Cardiac muscle cell (in vitro differentiated cells and primary cell): ENCODE measurements at regions not wholly inside any gene's neighbourhood (a gene's known extent, or its start where the extent isn't known, plus 50 kb on each side); places are given as distances from the start of the nearest gene placed in this dataset.

Experiments
- DNase-seq, 2 donors: peaks; one replicate each; pipeline versions ENCODE4 v3.0.0 to v3.0.0-alpha.2; 2010 to 2017; ENCODE audit warnings: low read depth in 1 of 2, low spot score in 1 of 2
- H3K27ac ChIP-seq: fragments of 200-600 bp; sonication (generic); 2 replicates; pipeline ENCODE4 v1.5.1; 2016
- H3K27me3 ChIP-seq: fragments of 200-600 bp; sonication (generic); 2 replicates; pipeline ENCODE4 v1.6.0; 2016; ENCODE audit warnings: control low read depth
- H3K36me3 ChIP-seq: fragments of 200-600 bp; sonication (generic); 2 replicates; pipeline ENCODE4 v1.5.1; 2016; ENCODE audit warnings: control low read depth
- H3K4me1 ChIP-seq: fragments of 200-600 bp; sonication (generic); 2 replicates; pipeline ENCODE4 v1.8.1; 2017; ENCODE audit warnings: low read depth, mild to moderate bottlenecking, mixed run types
- H3K4me3 ChIP-seq: fragments of 200-600 bp; sonication (generic); 2 replicates; pipeline ENCODE4 v1.5.1; 2016; ENCODE audit warnings: mild to moderate bottlenecking
- H3K9me3 ChIP-seq: fragments of 200-600 bp; sonication (generic); 2 replicates; pipeline ENCODE4 v1.5.1; 2017; ENCODE audit warnings: low read depth, mild to moderate bottlenecking, control low read depth
- TF ChIP-seq, protein P1 (sequence below): IDR thresholded peaks from 2 replicates; pipeline ENCODE4 v1.5.1; 2012; ENCODE audit warnings: low read depth, mild to moderate bottlenecking, low read length

GRCh38 chr2:51707625-51708024, 675.7 kb upstream of the NRXN1 start:
- no peaks in the 10 kb centered on the region for H3K9me3 ChIP-seq
- H3K36me3 ChIP-seq = no peaks in the 10 kb centered on the region
- no peak overlapping the region for H3K27ac ChIP-seq
- no peak overlapping the region for H3K4me3 ChIP-seq
- no peaks in the 10 kb centered on the region for H3K4me1 ChIP-seq
- TF ChIP-seq, protein P1, sequence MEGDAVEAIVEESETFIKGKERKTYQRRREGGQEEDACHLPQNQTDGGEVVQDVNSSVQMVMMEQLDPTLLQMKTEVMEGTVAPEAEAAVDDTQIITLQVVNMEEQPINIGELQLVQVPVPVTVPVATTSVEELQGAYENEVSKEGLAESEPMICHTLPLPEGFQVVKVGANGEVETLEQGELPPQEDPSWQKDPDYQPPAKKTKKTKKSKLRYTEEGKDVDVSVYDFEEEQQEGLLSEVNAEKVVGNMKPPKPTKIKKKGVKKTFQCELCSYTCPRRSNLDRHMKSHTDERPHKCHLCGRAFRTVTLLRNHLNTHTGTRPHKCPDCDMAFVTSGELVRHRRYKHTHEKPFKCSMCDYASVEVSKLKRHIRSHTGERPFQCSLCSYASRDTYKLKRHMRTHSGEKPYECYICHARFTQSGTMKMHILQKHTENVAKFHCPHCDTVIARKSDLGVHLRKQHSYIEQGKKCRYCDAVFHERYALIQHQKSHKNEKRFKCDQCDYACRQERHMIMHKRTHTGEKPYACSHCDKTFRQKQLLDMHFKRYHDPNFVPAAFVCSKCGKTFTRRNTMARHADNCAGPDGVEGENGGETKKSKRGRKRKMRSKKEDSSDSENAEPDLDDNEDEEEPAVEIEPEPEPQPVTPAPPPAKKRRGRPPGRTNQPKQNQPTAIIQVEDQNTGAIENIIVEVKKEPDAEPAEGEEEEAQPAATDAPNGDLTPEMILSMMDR = no peak
- H3K27me3 ChIP-seq = no peaks in the 10 kb centered on the region
- DNase-seq = no peak

DNA sequence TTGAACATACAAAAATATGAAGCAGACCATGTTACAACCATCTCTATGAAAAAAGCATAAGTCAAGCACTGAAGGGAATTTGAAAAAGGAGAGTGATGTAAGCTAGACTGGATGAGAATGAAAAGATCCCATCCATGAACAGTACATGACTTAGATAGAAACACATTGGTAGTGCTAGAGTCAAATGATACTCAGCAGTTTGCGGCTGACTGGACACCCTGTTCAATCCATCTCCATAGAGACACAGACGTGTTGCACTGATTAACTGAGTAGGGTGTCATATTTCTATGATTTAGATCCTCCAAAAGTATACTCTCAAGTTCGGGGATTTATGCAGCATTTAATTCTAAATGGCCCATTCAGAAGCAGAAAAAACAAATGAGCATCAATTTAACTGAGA, 674.3 kb upstream of the NRXN1 start:
- no peaks in the 10 kb centered on the region for H3K27me3 ChIP-seq
- no peaks in the 10 kb centered on the region for H3K36me3 ChIP-seq
- DNase-seq = no peak
- TF ChIP-seq, protein P1 = no peak
- H3K4me1 ChIP-seq = no peaks in the 10 kb centered on the region
- H3K9me3 ChIP-seq = no peaks in the 10 kb centered on the region
- no peak overlapping the region for H3K4me3 ChIP-seq
- H3K27ac ChIP-seq = no peak overlapping the region

DNA sequence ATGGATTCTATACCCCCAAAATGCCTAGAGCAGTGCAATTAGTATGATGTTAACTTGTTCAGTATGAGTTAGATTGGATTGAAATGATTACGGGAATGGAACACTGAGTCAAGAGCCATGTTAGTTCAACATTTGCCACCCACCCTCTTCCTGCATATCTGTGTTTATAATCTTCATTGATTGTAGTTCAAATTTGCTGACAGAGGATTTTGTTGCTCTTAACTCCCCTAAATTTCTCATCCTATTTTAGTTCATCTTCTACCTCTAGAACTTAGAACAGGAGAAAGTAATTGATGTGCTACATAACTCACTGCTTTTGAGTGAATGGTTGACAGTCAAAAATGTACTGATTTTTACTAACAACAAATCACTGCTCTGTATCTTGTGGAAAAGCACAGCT, 673.5 kb upstream of the NRXN1 start:
- Histone ChIP-seq H3K4me3 (no peak overlapping the region), H3K27me3 (no peaks in the 10 kb centered on the region), H3K36me3 (no peaks in the 10 kb centered on the region), H3K9me3 (no peaks in the 10 kb centered on the region), H3K27ac (no peak overlapping the region), H3K4me1 (no peaks in the 10 kb centered on the region)
- TF ChIP-seq, protein P1 = no peak
- DNase-seq = no peak

GRCh38 chr2:51698021-51698420, 666.1 kb upstream of the NRXN1 start:
- DNase-seq = no peak
- Histone ChIP-seq H3K4me1 (no peaks in the 10 kb centered on the region), H3K27ac (no peak overlapping the region), H3K27me3 (no peaks in the 10 kb centered on the region), H3K36me3 (no peaks in the 10 kb centered on the region), H3K4me3 (no peak overlapping the region), H3K9me3 (no peaks in the 10 kb centered on the region)
- TF ChIP-seq, protein P1 = no peak

DNA sequence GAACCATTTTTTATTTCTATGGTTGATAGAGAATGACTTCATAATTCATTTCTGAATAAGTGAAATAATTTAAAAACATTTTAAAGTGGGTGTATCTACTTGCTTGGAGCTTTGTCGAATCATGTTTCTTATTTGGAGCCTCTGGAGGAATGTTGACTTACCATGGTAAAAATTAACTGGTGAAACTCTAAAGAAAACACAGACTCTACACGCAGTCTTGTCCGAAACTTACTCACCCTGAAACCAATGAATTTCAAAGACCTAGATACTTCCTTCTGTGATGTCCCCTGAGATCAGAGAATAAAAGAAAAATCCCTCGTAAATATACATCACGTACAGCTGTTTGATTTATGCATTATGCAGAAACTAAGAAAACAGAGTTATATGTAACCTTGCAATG, 665.2 kb upstream of the NRXN1 start:
- Histone ChIP-seq H3K4me3 (no peak overlapping the region), H3K27me3 (no peaks in the 10 kb centered on the region), H3K27ac (no peak overlapping the region), H3K9me3 (no peaks in the 10 kb centered on the region), H3K4me1 (no peaks in the 10 kb centered on the region), H3K36me3 (no peaks in the 10 kb centered on the region)
- DNase-seq = no peak
- TF ChIP-seq, protein P1 = no peak

DNA sequence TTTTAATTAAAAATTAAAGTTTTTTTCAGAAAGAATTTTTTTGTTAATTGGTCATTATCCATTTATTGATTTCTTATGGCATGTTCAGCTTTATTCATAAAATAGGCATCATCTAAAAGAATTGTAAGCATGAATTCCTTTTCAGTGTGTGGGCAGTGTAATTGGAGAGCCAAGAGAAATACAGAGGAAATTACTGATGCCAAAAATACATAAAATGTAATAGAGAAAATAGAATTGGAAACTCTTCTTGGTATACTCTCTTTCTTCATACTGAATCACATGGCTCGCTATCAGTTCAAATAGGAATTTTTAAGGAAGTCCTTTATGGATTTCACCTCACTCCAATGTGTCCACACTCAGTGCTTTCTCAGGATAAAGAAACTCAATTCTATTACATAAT, 663.6 kb upstream of the NRXN1 start:
- Histone ChIP-seq H3K27me3 (no peaks in the 10 kb centered on the region), H3K27ac (no peak overlapping the region), H3K4me1 (no peaks in the 10 kb centered on the region), H3K4me3 (no peak overlapping the region), H3K9me3 (no peaks in the 10 kb centered on the region), H3K36me3 (no peaks in the 10 kb centered on the region)
- TF ChIP-seq, protein P1 = no peak
- DNase-seq = no peak
